ENCODE measurements at regions not wholly inside any gene's neighbourhood (a gene's known extent, or its start where the extent isn't known, plus 50 kb on each side); places are given as distances from the start of the nearest gene placed in this dataset.

GRCh38 chr2:120428748-120429147 is 82.8 kb downstream of the INHBB start:
- no peak for DNase-seq

- DNase-seq, result no peak
Measured at GRCh38 chr2:120429586-120430500, 83.9 kb downstream of the INHBB start.

GRCh38 chr2:120430501-120430830 is 84.5 kb downstream of the INHBB start:
- DNase-seq, result no peak

GRCh38 chr2:120430957-120431356 is 85.0 kb downstream of the INHBB start:
- no peak for DNase-seq

GRCh38 chr2:120431386-120432292 is 85.7 kb downstream of the INHBB start:
- DNase-seq, result no peak

- no peak for DNase-seq
Measured at GRCh38 chr2:120432293-120432975, 86.5 kb downstream of the INHBB start.

GRCh38 chr2:120432976-120433815 is 87.3 kb downstream of the INHBB start:
- no peak for DNase-seq

GRCh38 chr2:120433816-120434290 is 87.9 kb downstream of the INHBB start:
- DNase-seq, result no peak

GRCh38 chr2:120434492-120435308 is 88.8 kb downstream of the INHBB start:
- no peak for DNase-seq

- DNase-seq, result no peak
Measured at GRCh38 chr2:120435671-120436459, 89.9 kb downstream of the INHBB start.

GRCh38 chr2:120436460-120436739 is 90.5 kb downstream of the INHBB start:
- no peak for DNase-seq

- DNase-seq, result no peak
Measured at GRCh38 chr2:120436885-120437603, 91.1 kb downstream of the INHBB start.

GRCh38 chr2:120437604-120438000 is 91.7 kb downstream of the INHBB start:
- DNase-seq, result no peak

GRCh38 chr2:120438301-120439066 is 92.5 kb downstream of the INHBB start:
- no peak for DNase-seq

GRCh38 chr2:120439067-120439368 is 93.1 kb downstream of the INHBB start:
- DNase-seq, result no peak

- no peak for DNase-seq
Measured at GRCh38 chr2:120439637-120440384, 93.9 kb downstream of the INHBB start.

- DNase-seq, result no peak
Measured at GRCh38 chr2:120440521-120441350, 94.8 kb downstream of the INHBB start.

- DNase-seq, result no peak
Measured at GRCh38 chr2:120441351-120441700, 95.4 kb downstream of the INHBB start.

Measured in T1000 (cell line).